ENCODE measurements at regions not wholly inside any gene's neighbourhood (a gene's known extent, or its start where the extent isn't known, plus 50 kb on each side); places are given as distances from the start of the nearest gene placed in this dataset.
"Not testable (repeated sequence)": the region's sequence is repeated elsewhere in the genome, so short reads cannot be mapped to it uniquely, and the experiment has no call there.

- no peak for DNase-seq
Observed at GRCh38 chr16:63890081-63890480, 1231.8 kb downstream of the CDH11 start.

GRCh38 chr16:63883091-63883490 is 1238.8 kb downstream of the CDH11 start:
- no peak for DNase-seq

- no peak for DNase-seq
Observed at GRCh38 chr16:63882576-63882975, 1239.3 kb downstream of the CDH11 start.

- DNase-seq = no peak
Observed at GRCh38 chr16:63880948-63881347, 1240.9 kb downstream of the CDH11 start.

GRCh38 chr16:63877401-63877800 is 1244.5 kb downstream of the CDH11 start:
- no peak for DNase-seq

- no peak for DNase-seq
Observed at GRCh38 chr16:63876103-63876502, 1245.8 kb downstream of the CDH11 start.

GRCh38 chr16:63860700-63861099 is 1261.2 kb downstream of the CDH11 start:
- not testable (repeated sequence) for DNase-seq

GRCh38 chr16:63856537-63856936 is 1265.3 kb downstream of the CDH11 start:
- DNase-seq = no peak

GRCh38 chr16:63850979-63851378 is 1270.9 kb downstream of the CDH11 start:
- no peak for DNase-seq

GRCh38 chr16:63841271-63841670 is 1280.6 kb downstream of the CDH11 start:
- no peak for DNase-seq

- no peak for DNase-seq
Observed at GRCh38 chr16:63830061-63830460, 1291.8 kb downstream of the CDH11 start.

- no peak for DNase-seq
Observed at GRCh38 chr16:63822818-63823217, 1299.0 kb downstream of the CDH11 start.

- DNase-seq = no peak
Observed at GRCh38 chr16:63816276-63816675, 1305.6 kb downstream of the CDH11 start.

GRCh38 chr16:63813862-63814261 is 1308.0 kb downstream of the CDH11 start:
- no peak for DNase-seq

- DNase-seq = no peak
Observed at GRCh38 chr16:63808730-63809129, 1313.1 kb downstream of the CDH11 start.

- DNase-seq = no peak
Observed at GRCh38 chr16:63806794-63807506, 1314.9 kb downstream of the CDH11 start.

- no peak for DNase-seq
Observed at GRCh38 chr16:63804126-63804525, 1317.7 kb downstream of the CDH11 start.

GRCh38 chr16:63789603-63790002 is 1332.3 kb downstream of the CDH11 start:
- DNase-seq = no peak

- no peak for DNase-seq
Observed at GRCh38 chr16:63787014-63787413, 1334.8 kb downstream of the CDH11 start.

- no peak for DNase-seq
Observed at GRCh38 chr16:63785170-63785569, 1336.7 kb downstream of the CDH11 start.

- no peak for DNase-seq
Observed at GRCh38 chr16:63776437-63776836, 1345.4 kb downstream of the CDH11 start.

GRCh38 chr16:63776034-63776433 is 1345.8 kb downstream of the CDH11 start:
- no peak for DNase-seq

GRCh38 chr16:63774302-63774701 is 1347.6 kb downstream of the CDH11 start:
- DNase-seq = no peak

- DNase-seq = no peak
Observed at GRCh38 chr16:63769211-63769610, 1352.7 kb downstream of the CDH11 start.

GRCh38 chr16:63760246-63760645 is 1361.6 kb downstream of the CDH11 start:
- not testable (repeated sequence) for DNase-seq
